RWPE2 (cell line): ENCODE measurements at regions not wholly inside any gene's neighbourhood (a gene's known extent, or its start where the extent isn't known, plus 50 kb on each side); places are given as distances from the start of the nearest gene placed in this dataset.

ENCODE experiments used
- ATAC-seq: fragments of 200-7000 bp; cut with Tn5 transposase; 3 replicates; pipeline ENCODE4 v1.9.1; 2021; ENCODE audit warnings: low read depth
- DNase-seq: peaks from one replicate; pipeline ENCODE4 v3.0.0-alpha.2; 2020; ENCODE audit warnings: low spot score
- H3K27ac ChIP-seq: fragments of 450-650 bp; 2 replicates; pipeline ENCODE4 v1.5.1; 2017; ENCODE audit warnings: mild to moderate bottlenecking; ENCODE audit not compliant: poor library complexity, severe bottlenecking
- H3K27me3 ChIP-seq: fragments of 250-450 bp; sonication (Bioruptor Pico); 2 replicates; pipeline ENCODE4 v1.5.1; 2021; ENCODE audit warnings: mild to moderate bottlenecking, moderate library complexity; ENCODE audit not compliant: insufficient read depth, poor library complexity, severe bottlenecking
- H3K36me3 ChIP-seq: fragments of 250-450 bp; sonication (Bioruptor Pico); 2 replicates; pipeline ENCODE4 v1.5.1; 2020; ENCODE audit warnings: low read depth, mild to moderate bottlenecking, moderate library complexity
- H3K4me1 ChIP-seq: fragments of 250-450 bp; sonication (Bioruptor Pico); 2 replicates; pipeline ENCODE4 v1.5.1; 2021; ENCODE audit warnings: mild to moderate bottlenecking, moderate library complexity; ENCODE audit not compliant: insufficient read depth, poor library complexity, severe bottlenecking
- H3K4me3 ChIP-seq: fragments of 250-450 bp; sonication (Bioruptor Pico); 2 replicates; pipeline ENCODE4 v1.5.1; 2021; ENCODE audit warnings: mild to moderate bottlenecking, moderate library complexity; ENCODE audit not compliant: severe bottlenecking
- H3K9me3 ChIP-seq: fragments of 250-450 bp; sonication (Bioruptor Pico); 2 replicates; pipeline ENCODE4 v1.5.1; 2021; ENCODE audit warnings: mild to moderate bottlenecking, moderate library complexity; ENCODE audit not compliant: severe bottlenecking
- CTCF ChIP-seq: fragments of 450-650 bp; IDR thresholded peaks from one replicate; pipeline ENCODE4 v1.5.1; 2017; ENCODE audit warnings: mild to moderate bottlenecking, moderate library complexity; ENCODE audit not compliant: poor library complexity, severe bottlenecking

GRCh38 chr9:135341612-135342169, 137.9 kb upstream of the PPP1R26 start:
- TF ChIP-seq CTCF: no peak
- DNase-seq (peak; percentile 36), ATAC-seq (no peak)
- no peak overlapping the region for H3K4me3 ChIP-seq
- H3K27ac ChIP-seq: no peak overlapping the region
- no peaks in the 10 kb centered on the region for H3K4me1 ChIP-seq
- H3K27me3 ChIP-seq: peaks cover 62% of the 10 kb centered on the region
- H3K36me3 ChIP-seq: no peaks in the 10 kb centered on the region
- H3K9me3 ChIP-seq: no peaks in the 10 kb centered on the region

- Histone ChIP-seq H3K27ac (no peak overlapping the region), H3K4me3 (no peak overlapping the region), H3K9me3 (no peaks in the 10 kb centered on the region), H3K27me3 (peaks cover 67% of the 10 kb centered on the region), H3K36me3 (no peaks in the 10 kb centered on the region), H3K4me1 (no peaks in the 10 kb centered on the region)
- TF ChIP-seq CTCF: no peak
- no peak for ATAC-seq
- peak; percentile 43 for DNase-seq
These were observed 137.1 kb upstream of the PPP1R26 start for GRCh38 chr9:135342206-135343130.

GRCh38 chr9:135343136-135343535, 136.4 kb upstream of the PPP1R26 start:
- Histone ChIP-seq H3K9me3 (no peaks in the 10 kb centered on the region), H3K27me3 (peaks cover 73% of the 10 kb centered on the region), H3K27ac (no peak overlapping the region), H3K4me1 (no peaks in the 10 kb centered on the region), H3K36me3 (no peaks in the 10 kb centered on the region), H3K4me3 (no peak overlapping the region)
- no peak for ATAC-seq
- TF ChIP-seq CTCF: no peak
- peak; percentile 40 for DNase-seq

GRCh38 chr9:135343837-135344522, 135.6 kb upstream of the PPP1R26 start:
- DNase-seq (peak; percentile 64), ATAC-seq (peak; percentile 62; the same call in 1 of the 3 replicates)
- H3K4me3 ChIP-seq: no peak overlapping the region
- H3K4me1 ChIP-seq: no peaks in the 10 kb centered on the region
- TF ChIP-seq CTCF: peak; percentile 85
- H3K27me3 ChIP-seq: peaks cover 72% of the 10 kb centered on the region
- no peaks in the 10 kb centered on the region for H3K36me3 ChIP-seq
- no peaks in the 10 kb centered on the region for H3K9me3 ChIP-seq
- no peak overlapping the region for H3K27ac ChIP-seq
